ENCODE measurements at regions not wholly inside any gene's neighbourhood (a gene's known extent, or its start where the extent isn't known, plus 50 kb on each side); places are given as distances from the start of the nearest gene placed in this dataset.

- TF ChIP-seq CTCF (IDR thresholded peaks at IDR 0.05) (no peak), POLR2AphosphoS5 (IDR thresholded peaks at IDR 0.05) (no peak), POLR2A (IDR thresholded peaks at IDR 0.05) (no peak)
These were observed 640.5 kb upstream of the GRM7 start for GRCh38 chr3:6220447-6220846.

All from prostate gland (tissue), 2 donors.